HEK293 (cell line): ENCODE measurements at regions not wholly inside any gene's neighbourhood (a gene's known extent, or its start where the extent isn't known, plus 50 kb on each side); places are given as distances from the start of the nearest gene placed in this dataset.
"Not testable (repeated sequence)": the region's sequence is repeated elsewhere in the genome, so short reads cannot be mapped to it uniquely, and the experiment has no call there.

Source experiments
- REST ChIP-seq: fragments of 450-650 bp; formaldehyde crosslinking; IDR thresholded peaks from 2 replicates; pipeline ENCODE4 v1.5.1; 2016; ENCODE audit warnings: missing biosample characterization, missing genetic modification characterization
- ZNF114 ChIP-seq: fragments of 450-650 bp; formaldehyde crosslinking; IDR thresholded peaks from 2 replicates; pipeline ENCODE4 v1.5.0; 2017; ENCODE audit warnings: missing biosample characterization, missing genetic modification characterization
- ZNF138 ChIP-seq: fragments of 450-650 bp; formaldehyde crosslinking; IDR thresholded peaks from 2 replicates; pipeline ENCODE4 v1.5.1; 2016; ENCODE audit warnings: missing biosample characterization, missing genetic modification characterization, borderline replicate concordance
- ZNF140 ChIP-seq: fragments of 450-650 bp; formaldehyde crosslinking; IDR thresholded peaks from 2 replicates; pipeline ENCODE4 v1.5.1; 2016; ENCODE audit warnings: missing biosample characterization, missing genetic modification characterization
- ZNF292 ChIP-seq: fragments of 450-650 bp; formaldehyde crosslinking; IDR thresholded peaks from 2 replicates; pipeline ENCODE4 v1.5.1; 2016; ENCODE audit warnings: low read depth, missing biosample characterization, missing genetic modification characterization, borderline replicate concordance
- ZNF335 ChIP-seq: fragments of 450-650 bp; formaldehyde crosslinking; conservative IDR thresholded peaks from 2 replicates; pipeline ENCODE4 v1.5.1; 2016; ENCODE audit warnings: missing biosample characterization, missing genetic modification characterization
- ZNF362 ChIP-seq: fragments of 450-650 bp; formaldehyde crosslinking; IDR thresholded peaks from 2 replicates; pipeline ENCODE4 v1.5.1; 2016; ENCODE audit warnings: missing biosample characterization, missing genetic modification characterization
- ZNF510 ChIP-seq: fragments of 450-650 bp; formaldehyde crosslinking; IDR thresholded peaks from 2 replicates; pipeline ENCODE4 v1.5.1; 2018; ENCODE audit warnings: mild to moderate bottlenecking, missing genetic modification characterization, missing biosample characterization; ENCODE audit not compliant: insufficient replicate concordance
- ZNF560 ChIP-seq: fragments of 450-650 bp; formaldehyde crosslinking; IDR thresholded peaks from 2 replicates; pipeline ENCODE4 v1.5.1; 2017; ENCODE audit warnings: missing biosample characterization, missing genetic modification characterization, borderline replicate concordance
- ZNF670 ChIP-seq: fragments of 450-650 bp; formaldehyde crosslinking; IDR thresholded peaks from 2 replicates; pipeline ENCODE4 v1.5.1; 2016; ENCODE audit warnings: missing biosample characterization, missing genetic modification characterization, low read depth
- ZNF707 ChIP-seq: fragments of 450-650 bp; formaldehyde crosslinking; IDR thresholded peaks from 2 replicates; pipeline ENCODE4 v1.5.1; 2016; ENCODE audit warnings: missing biosample characterization, missing genetic modification characterization
- ZNF830 ChIP-seq: fragments of 450-650 bp; IDR thresholded peaks from 2 replicates; pipeline ENCODE4 v1.5.0; 2018; ENCODE audit warnings: missing biosample characterization, missing genetic modification characterization, low read depth, mild to moderate bottlenecking, moderate library complexity
- TF ChIP-seq, protein P1 (sequence below): fragments of 450-650 bp; formaldehyde crosslinking; IDR thresholded peaks from 2 replicates; pipeline ENCODE4 v1.5.1; 2016; ENCODE audit warnings: missing biosample characterization, missing genetic modification characterization

GRCh38 chr6:26803762-26804161 lies 144.2 kb upstream of the ZNF322 start:
- not testable (repeated sequence) for TF ChIP-seq ZNF560; ZNF114 (tag by site-specific recombination); REST (tag by site-specific recombination); ZNF138 (tag by site-specific recombination); ZNF292 (tag by site-specific recombination); ZNF510 (tag by site-specific recombination); ZNF362 (tag by site-specific recombination); ZNF670 (tag by site-specific recombination); ZNF140 (tag by site-specific recombination); ZNF707 (tag by site-specific recombination); ZNF830 (tag by site-specific recombination); ZNF335 (tag by site-specific recombination)
- TF ChIP-seq, protein P1, sequence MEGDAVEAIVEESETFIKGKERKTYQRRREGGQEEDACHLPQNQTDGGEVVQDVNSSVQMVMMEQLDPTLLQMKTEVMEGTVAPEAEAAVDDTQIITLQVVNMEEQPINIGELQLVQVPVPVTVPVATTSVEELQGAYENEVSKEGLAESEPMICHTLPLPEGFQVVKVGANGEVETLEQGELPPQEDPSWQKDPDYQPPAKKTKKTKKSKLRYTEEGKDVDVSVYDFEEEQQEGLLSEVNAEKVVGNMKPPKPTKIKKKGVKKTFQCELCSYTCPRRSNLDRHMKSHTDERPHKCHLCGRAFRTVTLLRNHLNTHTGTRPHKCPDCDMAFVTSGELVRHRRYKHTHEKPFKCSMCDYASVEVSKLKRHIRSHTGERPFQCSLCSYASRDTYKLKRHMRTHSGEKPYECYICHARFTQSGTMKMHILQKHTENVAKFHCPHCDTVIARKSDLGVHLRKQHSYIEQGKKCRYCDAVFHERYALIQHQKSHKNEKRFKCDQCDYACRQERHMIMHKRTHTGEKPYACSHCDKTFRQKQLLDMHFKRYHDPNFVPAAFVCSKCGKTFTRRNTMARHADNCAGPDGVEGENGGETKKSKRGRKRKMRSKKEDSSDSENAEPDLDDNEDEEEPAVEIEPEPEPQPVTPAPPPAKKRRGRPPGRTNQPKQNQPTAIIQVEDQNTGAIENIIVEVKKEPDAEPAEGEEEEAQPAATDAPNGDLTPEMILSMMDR (tag by site-specific recombination): not testable (repeated sequence)
